ENCODE measurements at regions not wholly inside any gene's neighbourhood (a gene's known extent, or its start where the extent isn't known, plus 50 kb on each side); places are given as distances from the start of the nearest gene placed in this dataset.

DNA sequence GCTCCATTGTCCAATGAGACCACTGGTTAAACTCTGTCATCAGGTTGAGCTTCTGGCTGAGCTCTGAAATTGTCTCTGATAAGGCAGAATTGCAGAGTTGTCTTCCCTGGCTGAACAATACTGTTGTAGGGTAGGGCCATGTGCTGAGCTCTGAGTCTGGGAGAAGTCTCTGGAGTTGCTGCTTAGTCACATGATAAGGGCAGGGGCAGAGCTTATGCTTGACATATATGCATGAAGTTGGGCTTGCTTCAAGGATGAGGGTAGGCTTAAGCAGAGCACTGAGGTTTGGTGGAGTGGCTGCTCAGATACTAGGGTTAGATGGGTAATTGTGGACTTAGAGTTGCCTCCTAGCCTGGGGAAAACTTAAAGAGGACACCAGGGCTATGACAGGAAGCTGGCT, 946.3 kb upstream of the MIR17HG start:
- TF ChIP-seq, protein P1, sequence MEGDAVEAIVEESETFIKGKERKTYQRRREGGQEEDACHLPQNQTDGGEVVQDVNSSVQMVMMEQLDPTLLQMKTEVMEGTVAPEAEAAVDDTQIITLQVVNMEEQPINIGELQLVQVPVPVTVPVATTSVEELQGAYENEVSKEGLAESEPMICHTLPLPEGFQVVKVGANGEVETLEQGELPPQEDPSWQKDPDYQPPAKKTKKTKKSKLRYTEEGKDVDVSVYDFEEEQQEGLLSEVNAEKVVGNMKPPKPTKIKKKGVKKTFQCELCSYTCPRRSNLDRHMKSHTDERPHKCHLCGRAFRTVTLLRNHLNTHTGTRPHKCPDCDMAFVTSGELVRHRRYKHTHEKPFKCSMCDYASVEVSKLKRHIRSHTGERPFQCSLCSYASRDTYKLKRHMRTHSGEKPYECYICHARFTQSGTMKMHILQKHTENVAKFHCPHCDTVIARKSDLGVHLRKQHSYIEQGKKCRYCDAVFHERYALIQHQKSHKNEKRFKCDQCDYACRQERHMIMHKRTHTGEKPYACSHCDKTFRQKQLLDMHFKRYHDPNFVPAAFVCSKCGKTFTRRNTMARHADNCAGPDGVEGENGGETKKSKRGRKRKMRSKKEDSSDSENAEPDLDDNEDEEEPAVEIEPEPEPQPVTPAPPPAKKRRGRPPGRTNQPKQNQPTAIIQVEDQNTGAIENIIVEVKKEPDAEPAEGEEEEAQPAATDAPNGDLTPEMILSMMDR (IDR thresholded peaks at IDR 0.05) = no peak
- TF ChIP-seq POLR2AphosphoS5 (IDR thresholded peaks at IDR 0.05) = no peak

Data from prostate gland (tissue), 2 donors.